CD4-positive, alpha-beta T cell treated with Interleukin-4 for 4 hours (primary cell): ENCODE measurements at regions not wholly inside any gene's neighbourhood (a gene's known extent, or its start where the extent isn't known, plus 50 kb on each side); places are given as distances from the start of the nearest gene placed in this dataset.

Experiments used
- DNase-seq: peaks from one replicate; pipeline ENCODE4 v3.0.0-alpha.2; 2020

- DNase-seq = no peak
These were observed 1034.1 kb downstream of the MCTP2 start for GRCh38 chr15:95265419-95265997.

- DNase-seq = no peak
These were observed 1035.2 kb downstream of the MCTP2 start for GRCh38 chr15:95266451-95267061.

- DNase-seq = no peak
These were observed 1036.1 kb downstream of the MCTP2 start for GRCh38 chr15:95267481-95267880.

- DNase-seq = no peak
These were observed 1038.2 kb downstream of the MCTP2 start for GRCh38 chr15:95269242-95270183.

GRCh38 chr15:95274101-95274500 lies 1042.7 kb downstream of the MCTP2 start:
- no peak for DNase-seq

- DNase-seq = no peak
These were observed 1045.9 kb downstream of the MCTP2 start for GRCh38 chr15:95277266-95277665.

GRCh38 chr15:95278532-95279245 lies 1047.3 kb downstream of the MCTP2 start:
- DNase-seq = no peak

- no peak for DNase-seq
These were observed 1048.1 kb downstream of the MCTP2 start for GRCh38 chr15:95279277-95280019.

- DNase-seq = no peak
These were observed 1049.3 kb downstream of the MCTP2 start for GRCh38 chr15:95280711-95281110.

GRCh38 chr15:95281470-95281869 lies 1049.0 kb upstream of the NR2F2 start:
- no peak for DNase-seq

- no peak for DNase-seq
These were observed 1046.0 kb upstream of the NR2F2 start for GRCh38 chr15:95284492-95284891.

GRCh38 chr15:95284933-95285421 lies 1045.5 kb upstream of the NR2F2 start:
- no peak for DNase-seq

- DNase-seq = no peak
These were observed 1044.1 kb upstream of the NR2F2 start for GRCh38 chr15:95286352-95286880.

GRCh38 chr15:95287720-95288103 lies 1042.8 kb upstream of the NR2F2 start:
- DNase-seq = no peak

- no peak for DNase-seq
These were observed 1041.9 kb upstream of the NR2F2 start for GRCh38 chr15:95288626-95289025.

- no peak for DNase-seq
These were observed 1040.1 kb upstream of the NR2F2 start for GRCh38 chr15:95290176-95290974.

GRCh38 chr15:95291898-95292472 lies 1038.5 kb upstream of the NR2F2 start:
- DNase-seq = peak; percentile 35

GRCh38 chr15:95292785-95293450 lies 1037.6 kb upstream of the NR2F2 start:
- DNase-seq = no peak

- no peak for DNase-seq
These were observed 1037.0 kb upstream of the NR2F2 start for GRCh38 chr15:95293456-95294031.

- no peak for DNase-seq
These were observed 1035.1 kb upstream of the NR2F2 start for GRCh38 chr15:95295363-95295762.
